ENCODE measurements at regions not wholly inside any gene's neighbourhood (a gene's known extent, or its start where the extent isn't known, plus 50 kb on each side); places are given as distances from the start of the nearest gene placed in this dataset.

- Mint-ChIP-seq H3K9me3 (no peaks in the 10 kb centered on the region), H3K36me3 (ENCODE audit: low read depth) (no peaks in the 10 kb centered on the region), H3K4me3 (peak overlapping the region; percentile 81), H3K4me1 (ENCODE audit: low read depth) (peaks cover 34% of the 10 kb centered on the region), H3K27ac (peak overlapping the region; percentile 87), H3K27me3 (ENCODE audit: insufficient read depth) (no peaks in the 10 kb centered on the region)
- DNase-seq = peak; percentile 35
- TF ChIP-seq CTCF (IDR thresholded peaks at IDR 0.05) = no peak
Measured at GRCh38 chr9:111148052-111149017, 110.1 kb upstream of the LPAR1 start.

GRCh38 chr9:111147041-111147440, 108.8 kb upstream of the LPAR1 start:
- H3K27me3 Mint-ChIP-seq (ENCODE audit: insufficient read depth) = no peaks in the 10 kb centered on the region
- no peaks in the 10 kb centered on the region for H3K36me3 Mint-ChIP-seq (ENCODE audit: low read depth)
- no peaks in the 10 kb centered on the region for H3K9me3 Mint-ChIP-seq
- H3K27ac Mint-ChIP-seq = no peak overlapping the region
- peaks cover 29% of the 10 kb centered on the region for H3K4me1 Mint-ChIP-seq (ENCODE audit: low read depth)
- DNase-seq = no peak
- H3K4me3 Mint-ChIP-seq = no peak overlapping the region
- TF ChIP-seq CTCF (IDR thresholded peaks at IDR 0.05) = no peak

GRCh38 chr9:111144741-111145140, 106.5 kb upstream of the LPAR1 start:
- TF ChIP-seq CTCF (IDR thresholded peaks at IDR 0.05) = no peak
- H3K9me3 Mint-ChIP-seq = no peaks in the 10 kb centered on the region
- peaks cover 28% of the 10 kb centered on the region for H3K4me1 Mint-ChIP-seq (ENCODE audit: low read depth)
- no peak overlapping the region for H3K4me3 Mint-ChIP-seq
- H3K27ac Mint-ChIP-seq = no peak overlapping the region
- no peaks in the 10 kb centered on the region for H3K27me3 Mint-ChIP-seq (ENCODE audit: insufficient read depth)
- H3K36me3 Mint-ChIP-seq (ENCODE audit: low read depth) = no peaks in the 10 kb centered on the region
- no peak for DNase-seq

GRCh38 chr9:111136180-111136579, 97.9 kb upstream of the LPAR1 start:
- no peaks in the 10 kb centered on the region for H3K4me1 Mint-ChIP-seq (ENCODE audit: low read depth)
- peaks cover 17% of the 10 kb centered on the region for H3K9me3 Mint-ChIP-seq
- peaks cover 27% of the 10 kb centered on the region for H3K36me3 Mint-ChIP-seq (ENCODE audit: low read depth)
- H3K27me3 Mint-ChIP-seq (ENCODE audit: insufficient read depth) = no peaks in the 10 kb centered on the region
- TF ChIP-seq CTCF (IDR thresholded peaks at IDR 0.05) = no peak
- no peak for DNase-seq
- H3K4me3 Mint-ChIP-seq = no peak overlapping the region
- no peak overlapping the region for H3K27ac Mint-ChIP-seq

GRCh38 chr9:111131211-111131610, 92.9 kb upstream of the LPAR1 start:
- H3K27me3 Mint-ChIP-seq (ENCODE audit: insufficient read depth) = no peaks in the 10 kb centered on the region
- peaks cover 17% of the 10 kb centered on the region for H3K9me3 Mint-ChIP-seq
- H3K36me3 Mint-ChIP-seq (ENCODE audit: low read depth) = peaks cover 27% of the 10 kb centered on the region
- no peaks in the 10 kb centered on the region for H3K4me1 Mint-ChIP-seq (ENCODE audit: low read depth)
- TF ChIP-seq CTCF (IDR thresholded peaks at IDR 0.05) = no peak
- H3K27ac Mint-ChIP-seq = no peak overlapping the region
- H3K4me3 Mint-ChIP-seq = no peak overlapping the region
- DNase-seq = no peak

Measured in HFFc6 (cell line).